22Rv1 (cell line): ENCODE measurements at regions not wholly inside any gene's neighbourhood (a gene's known extent, or its start where the extent isn't known, plus 50 kb on each side); places are given as distances from the start of the nearest gene placed in this dataset.
A peak's percentile ranks its signal among the peaks of the same experiment; 100 is the strongest.

ENCODE experiments used
- H3K27ac ChIP-seq: fragments of 450-650 bp; 2 replicates; pipeline ENCODE4 v1.5.1; 2017
- ZFX ChIP-seq: fragments of 450-650 bp; IDR thresholded peaks from 2 replicates; pipeline ENCODE4 v1.6.1; 2017; ENCODE audit warnings: antibody characterized with exemption, borderline replicate concordance
- TF ChIP-seq, protein P1 (sequence below): fragments of 450-650 bp; IDR thresholded peaks from 2 replicates; pipeline ENCODE4 v1.5.1; 2017; ENCODE audit warnings: mild to moderate bottlenecking

DNA sequence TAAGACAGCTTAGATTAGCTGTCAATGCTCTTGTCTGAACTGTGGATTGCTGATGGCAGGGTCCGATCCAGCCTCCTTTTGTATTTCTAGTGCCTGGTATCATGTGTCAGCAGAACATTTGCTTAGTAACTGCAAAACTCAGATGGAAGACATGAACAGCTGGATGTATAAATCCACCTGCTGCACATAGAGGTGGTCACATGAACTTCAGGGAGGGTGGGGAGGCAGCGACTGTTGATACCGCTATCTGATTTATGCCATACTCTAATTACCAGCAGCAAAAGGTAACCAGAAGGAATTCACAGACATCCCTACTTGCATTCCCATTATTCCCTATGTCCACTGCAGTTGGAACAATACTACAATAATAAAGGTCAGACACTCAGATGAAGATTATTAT, 1036.5 kb downstream of the NLGN4Y start:
- TF ChIP-seq, protein P1, sequence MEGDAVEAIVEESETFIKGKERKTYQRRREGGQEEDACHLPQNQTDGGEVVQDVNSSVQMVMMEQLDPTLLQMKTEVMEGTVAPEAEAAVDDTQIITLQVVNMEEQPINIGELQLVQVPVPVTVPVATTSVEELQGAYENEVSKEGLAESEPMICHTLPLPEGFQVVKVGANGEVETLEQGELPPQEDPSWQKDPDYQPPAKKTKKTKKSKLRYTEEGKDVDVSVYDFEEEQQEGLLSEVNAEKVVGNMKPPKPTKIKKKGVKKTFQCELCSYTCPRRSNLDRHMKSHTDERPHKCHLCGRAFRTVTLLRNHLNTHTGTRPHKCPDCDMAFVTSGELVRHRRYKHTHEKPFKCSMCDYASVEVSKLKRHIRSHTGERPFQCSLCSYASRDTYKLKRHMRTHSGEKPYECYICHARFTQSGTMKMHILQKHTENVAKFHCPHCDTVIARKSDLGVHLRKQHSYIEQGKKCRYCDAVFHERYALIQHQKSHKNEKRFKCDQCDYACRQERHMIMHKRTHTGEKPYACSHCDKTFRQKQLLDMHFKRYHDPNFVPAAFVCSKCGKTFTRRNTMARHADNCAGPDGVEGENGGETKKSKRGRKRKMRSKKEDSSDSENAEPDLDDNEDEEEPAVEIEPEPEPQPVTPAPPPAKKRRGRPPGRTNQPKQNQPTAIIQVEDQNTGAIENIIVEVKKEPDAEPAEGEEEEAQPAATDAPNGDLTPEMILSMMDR: no peak
- TF ChIP-seq ZFX: no peak
- no peak overlapping the region for H3K27ac ChIP-seq

DNA sequence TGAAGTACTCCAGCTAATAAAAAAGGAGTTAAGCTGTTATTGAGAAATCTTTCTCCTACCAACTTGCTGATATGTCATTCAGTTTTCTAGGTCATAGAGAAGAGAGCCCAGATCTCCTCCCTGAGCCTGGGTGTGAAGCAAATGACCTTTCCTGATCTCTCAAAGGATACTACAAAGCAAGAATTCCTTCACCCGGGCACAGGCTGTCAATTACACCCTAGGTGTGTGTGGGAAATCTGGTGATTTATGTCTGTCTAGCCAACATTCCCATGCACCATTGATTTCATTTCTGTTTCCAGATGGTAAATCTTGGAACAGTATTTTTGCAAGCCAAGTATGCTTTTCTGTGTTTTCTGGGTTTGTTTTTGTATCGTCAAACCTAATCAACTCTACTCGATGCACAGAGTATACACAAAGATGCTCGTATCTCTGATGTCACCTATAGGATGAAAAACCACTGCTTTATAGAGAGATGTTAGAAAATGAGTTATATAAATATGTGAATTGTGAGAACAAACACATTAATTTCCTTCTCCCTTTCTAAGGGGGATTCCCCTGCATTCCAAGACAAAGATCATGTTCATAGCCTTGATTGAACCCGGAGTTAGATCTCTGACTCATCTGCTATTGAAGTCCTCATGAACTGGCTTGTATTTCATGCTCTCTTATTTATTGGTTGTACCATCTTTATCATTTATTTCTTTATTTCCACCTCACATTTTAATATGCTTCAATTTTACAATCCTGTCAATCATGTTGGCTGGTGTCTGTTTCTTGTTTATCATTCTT, 1037.4 kb downstream of the NLGN4Y start:
- no peak overlapping the region for H3K27ac ChIP-seq
- no peak for TF ChIP-seq ZFX
- TF ChIP-seq, protein P1: no peak

DNA sequence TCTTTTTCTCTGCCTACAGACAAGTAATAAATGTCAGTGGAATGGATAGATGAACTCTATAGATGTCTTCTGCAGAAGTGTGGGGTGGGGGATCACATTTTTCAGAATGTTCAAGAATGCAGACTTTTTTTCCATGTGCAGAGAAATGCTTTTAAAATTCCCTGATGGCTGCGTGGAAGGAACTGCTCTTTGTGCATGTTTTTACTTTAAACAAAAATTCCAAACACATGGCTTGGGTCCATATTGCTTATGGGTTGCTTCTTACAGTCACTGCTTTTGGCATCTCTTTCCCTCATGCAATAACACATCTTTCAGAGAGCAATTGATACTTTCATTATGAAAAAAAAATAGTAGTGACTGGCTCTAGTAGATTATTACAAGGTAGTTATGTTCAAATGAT, 1053.6 kb downstream of the NLGN4Y start:
- no peak overlapping the region for H3K27ac ChIP-seq
- TF ChIP-seq, protein P1: no peak
- TF ChIP-seq ZFX: no peak

DNA sequence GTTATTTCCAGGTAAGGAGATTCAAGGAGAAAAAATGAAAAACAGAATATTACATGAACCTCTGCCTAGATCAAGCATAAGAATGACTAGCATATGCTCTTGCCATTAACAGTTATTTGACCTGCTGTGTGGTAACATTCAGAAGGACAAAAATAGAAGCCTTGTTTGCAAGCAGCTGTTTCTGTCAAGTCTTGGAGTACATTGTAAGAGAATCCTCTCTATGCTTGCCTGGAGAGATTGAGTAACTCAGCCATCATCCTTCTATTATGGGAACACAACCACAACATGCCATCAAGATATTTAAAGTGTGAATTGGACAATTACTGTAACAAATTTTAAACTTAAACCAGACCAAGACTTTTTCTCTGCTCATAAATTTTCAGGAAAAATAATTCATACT, 1054.4 kb downstream of the NLGN4Y start:
- H3K27ac ChIP-seq: no peak overlapping the region
- TF ChIP-seq ZFX: no peak
- TF ChIP-seq, protein P1: no peak

DNA sequence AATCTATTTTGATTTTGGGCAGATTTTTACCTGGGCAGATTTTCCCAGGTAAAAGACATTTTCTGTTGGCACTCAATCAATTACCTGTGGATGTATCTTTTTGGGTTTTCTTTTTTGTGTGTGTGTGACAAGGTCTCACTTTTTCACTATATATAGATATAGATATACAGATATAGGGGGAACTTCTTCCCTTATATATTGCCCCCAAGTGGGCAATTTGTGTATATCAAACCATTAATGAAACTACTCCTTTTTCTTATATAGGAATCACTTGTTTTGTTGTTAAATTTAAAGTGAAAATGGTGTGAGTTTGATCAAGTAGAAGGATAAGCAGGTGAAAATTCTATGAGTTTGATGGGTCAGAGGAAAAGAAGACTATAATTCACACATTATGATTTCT, 1054.9 kb downstream of the NLGN4Y start:
- TF ChIP-seq, protein P1: peak; percentile 32
- no peak for TF ChIP-seq ZFX
- H3K27ac ChIP-seq: no peak overlapping the region

DNA sequence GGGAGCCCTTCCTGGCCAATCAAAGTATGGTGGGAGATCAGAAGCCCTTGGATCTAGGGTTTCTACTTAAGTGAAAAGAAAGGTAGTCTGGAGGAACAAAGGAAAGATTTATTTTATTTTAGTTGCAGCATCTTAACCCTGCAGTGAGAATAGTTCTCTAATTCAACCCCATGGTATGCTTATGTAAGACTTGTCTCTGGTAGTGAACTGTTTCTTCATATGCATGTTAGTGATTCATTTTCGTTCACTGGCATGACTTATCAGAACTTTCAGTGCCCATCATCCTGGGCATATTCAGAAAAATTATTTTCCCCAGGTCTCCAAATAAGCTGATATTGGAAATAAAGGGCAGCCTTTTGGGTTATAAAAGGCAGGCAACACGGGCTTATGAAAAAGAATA, 1058.8 kb downstream of the NLGN4Y start:
- TF ChIP-seq ZFX: no peak
- TF ChIP-seq, protein P1: no peak
- H3K27ac ChIP-seq: no peak overlapping the region

DNA sequence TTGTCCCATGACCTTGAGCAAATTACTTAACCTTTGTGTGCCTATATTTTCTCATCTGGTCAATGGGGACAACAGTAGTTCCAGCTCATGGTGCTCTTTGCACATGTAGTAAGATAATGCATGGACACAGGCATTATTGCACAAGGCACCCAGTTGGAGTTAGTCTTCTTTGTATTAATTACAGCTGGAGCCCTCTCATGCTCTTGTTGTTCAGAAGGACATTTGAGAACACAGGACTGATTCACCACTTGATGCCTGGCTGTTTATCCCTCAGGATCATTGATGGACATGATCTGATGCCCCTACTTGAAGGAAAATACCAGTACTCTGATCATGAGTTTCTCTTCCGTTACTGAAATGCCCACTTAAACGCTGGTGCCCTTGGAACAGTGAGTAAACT, 1068.6 kb downstream of the NLGN4Y start:
- H3K27ac ChIP-seq: no peak overlapping the region
- TF ChIP-seq, protein P1: no peak
- no peak for TF ChIP-seq ZFX
